SK-N-SH (cell line): ENCODE measurements at regions not wholly inside any gene's neighbourhood (a gene's known extent, or its start where the extent isn't known, plus 50 kb on each side); places are given as distances from the start of the nearest gene placed in this dataset.

Experiments
- CTCF ChIA-PET: fragments of 300-600, 350-600 bp; formaldehyde crosslinking; extraction: SDS; loops from one replicate; lab custom pipeline; 2021; lab: Yijun Ruan, JAX
- POLR2A ChIA-PET: fragments of 350-600 bp; sonication (Branson Sonifier 250); formaldehyde crosslinking; extraction: SDS; loops from one replicate; lab custom pipeline; 2020; ENCODE audit warnings: antibody characterized with exemption, inconsistent platforms; lab: Yijun Ruan, JAX
- DNase-seq: peaks from one replicate; pipeline ENCODE4 v3.0.0; 2012
- H2AFZ ChIP-seq: fragments of 200-600 bp; sonication (generic); 2 replicates; pipeline ENCODE4 v1.8.1; 2016; ENCODE audit warnings: antibody characterized with exemption, mild to moderate bottlenecking, low read depth
- H3F3A ChIP-seq: fragments of 200-600 bp; sonication (generic); replicated peaks from 2 replicates; pipeline ENCODE3; 2016; ENCODE audit warnings: antibody characterized with exemption, mild to moderate bottlenecking; ENCODE audit not compliant: insufficient read depth
- H3K27ac ChIP-seq, 2 experiments: fragments of 200-500 bp in 1 of 2; fragments of 200-600 bp in 1 of 2; sonication (Bioruptor generic) in 1 of 2; sonication (generic), shearing (Covaris generic) in 1 of 2; 2 replicates each; pipeline versions ENCODE4 v1.5.1 to v1.6.1; 2014 to 2016; ENCODE audit warnings: low read depth in 2 of 2, inconsistent platforms in 1 of 2, low read length in 1 of 2, mild to moderate bottlenecking in 1 of 2, mixed read lengths in 1 of 2
- H3K27me3 ChIP-seq: fragments of 200-600 bp; sonication (generic), shearing (Covaris generic); 2 replicates; pipeline ENCODE4 v1.6.1; 2016; ENCODE audit warnings: mixed run types; ENCODE audit not compliant: insufficient read depth
- H3K36me3 ChIP-seq, 2 experiments: fragments of 200-500 bp in 1 of 2; fragments of 200-600 bp in 1 of 2; sonication (Bioruptor generic) in 1 of 2; sonication (generic) in 1 of 2; replicated peaks in 1 of 2; 2 replicates each; pipeline versions ENCODE3 to v1.5.1; 2014 to 2016; ENCODE audit warnings: low read length in 1 of 2, mild to moderate bottlenecking in 1 of 2; ENCODE audit not compliant: insufficient read depth in 2 of 2, control insufficient read depth in 1 of 2
- H3K4me1 ChIP-seq, 2 experiments: fragments of 200-500 bp in 1 of 2; fragments of 200-600 bp in 1 of 2; sonication (Bioruptor generic) in 1 of 2; sonication (generic), shearing (Covaris generic) in 1 of 2; 2 replicates each; pipeline versions ENCODE4 v1.5.1 to v1.6.1; 2014 to 2016; ENCODE audit warnings: low read depth in 1 of 2, low read length in 1 of 2, mixed run types in 1 of 2; ENCODE audit not compliant: insufficient read depth in 2 of 2, control insufficient read depth in 1 of 2
- H3K4me2 ChIP-seq: fragments of 200-600 bp; sonication (generic), shearing (Covaris generic); 2 replicates; pipeline ENCODE4 v1.6.1; 2017; ENCODE audit warnings: mixed run types
- H3K4me3 ChIP-seq, 2 experiments: fragments of 200-500 bp in 1 of 2; fragments of 200-600 bp in 1 of 2; sonication (Bioruptor generic) in 1 of 2; sonication (generic), shearing (Covaris generic) in 1 of 2; 2 replicates each; pipeline versions ENCODE4 v1.5.1 to v1.8.1; 2014 to 2016; ENCODE audit warnings: low read depth in 2 of 2, inconsistent platforms in 1 of 2, low read length in 1 of 2, mild to moderate bottlenecking in 1 of 2, mixed read lengths in 1 of 2, moderate library complexity in 1 of 2
- H3K79me2 ChIP-seq: fragments of 200-600 bp; sonication (generic); 2 replicates; pipeline ENCODE4 v1.8.1; 2017; ENCODE audit warnings: mild to moderate bottlenecking; ENCODE audit not compliant: insufficient read depth
- H3K9ac ChIP-seq: fragments of 200-600 bp; sonication (generic); 2 replicates; pipeline ENCODE4 v1.6.1; 2017; ENCODE audit warnings: mixed run types
- H3K9me2 ChIP-seq: fragments of 200-600 bp; sonication (generic); 2 replicates; pipeline ENCODE4 v1.6.1; 2017; ENCODE audit warnings: mixed run types
- H3K9me3 ChIP-seq: fragments of 200-600 bp; sonication (generic); 2 replicates; pipeline ENCODE4 v1.6.1; 2017; ENCODE audit warnings: mixed run types, mild to moderate bottlenecking, moderate library complexity
- H4K20me1 ChIP-seq: fragments of 200-600 bp; sonication (generic); 2 replicates; pipeline ENCODE4 v1.6.1; 2017; ENCODE audit warnings: mild to moderate bottlenecking, mixed run types; ENCODE audit not compliant: insufficient read depth
- EP300 ChIP-seq, 2 experiments: IDR thresholded peaks; 2 replicates each; pipeline versions ENCODE4 v1.4.0 to v1.6.1; 2012; ENCODE audit warnings: borderline replicate concordance in 1 of 2, low read depth in 1 of 2, low read length in 1 of 2
- FOXM1 ChIP-seq: IDR thresholded peaks from 2 replicates; pipeline ENCODE4 v1.4.0; 2012; ENCODE audit warnings: low read depth, mild to moderate bottlenecking
- IRF3 ChIP-seq: fragments of 150-350 bp; IDR thresholded peaks from 2 replicates; pipeline ENCODE4 v1.6.1; 2016; ENCODE audit warnings: mild to moderate bottlenecking, low read depth, low read length
- JUND ChIP-seq: IDR thresholded peaks from 2 replicates; pipeline ENCODE4 v1.4.0; 2012
- MAX ChIP-seq: IDR thresholded peaks from 2 replicates; pipeline ENCODE4 v1.4.0; 2012; ENCODE audit warnings: low read depth
- MXI1 ChIP-seq: IDR thresholded peaks from 2 replicates; pipeline ENCODE4 v1.6.1; 2012; ENCODE audit warnings: mild to moderate bottlenecking, low read depth, low read length, improper control_type of control experiment
- NFIC ChIP-seq: IDR thresholded peaks from 2 replicates; pipeline ENCODE4 v1.4.0; 2012; ENCODE audit warnings: borderline replicate concordance
- POLR2AphosphoS5 ChIP-seq: IDR thresholded peaks from 2 replicates; pipeline ENCODE4 v1.6.1; 2012; ENCODE audit warnings: low read depth, low read length
- RAD21 ChIP-seq: IDR thresholded peaks from 2 replicates; pipeline ENCODE4 v1.6.1; 2012; ENCODE audit warnings: mild to moderate bottlenecking, low read length
- RXRA ChIP-seq: IDR thresholded peaks from 2 replicates; pipeline ENCODE4 v1.4.0; 2012; ENCODE audit warnings: low read depth, mild to moderate bottlenecking, borderline replicate concordance
- SIN3A ChIP-seq: IDR thresholded peaks from 2 replicates; pipeline ENCODE4 v1.6.1; 2012; ENCODE audit warnings: low read depth, mild to moderate bottlenecking, low read length, moderate library complexity, borderline replicate concordance
- SMC3 ChIP-seq: IDR thresholded peaks from 2 replicates; pipeline ENCODE4 v1.6.1; 2012; ENCODE audit warnings: low read depth, low read length, improper control_type of control experiment
- TEAD4 ChIP-seq: IDR thresholded peaks from 2 replicates; pipeline ENCODE4 v1.4.0; 2012; ENCODE audit warnings: mild to moderate bottlenecking, borderline replicate concordance; ENCODE audit not compliant: insufficient read depth
- USF2 ChIP-seq: fragments of 150-350 bp; IDR thresholded peaks from 2 replicates; pipeline ENCODE4 v1.6.1; 2017; ENCODE audit warnings: antibody characterized with exemption, low read length, low read depth, borderline replicate concordance
- YY1 ChIP-seq: IDR thresholded peaks from 2 replicates; pipeline ENCODE4 v1.4.0; 2012; ENCODE audit warnings: low read depth, mild to moderate bottlenecking
- WGBS: methylation state at CpG from one replicate; pipeline ENCODE4 v1.1.6; 2017; ENCODE audit warnings: low lambda C conversion rate; 5-methylcytosine and 5-hydroxymethylcytosine counted together
- TF ChIP-seq, protein P1 (sequence below): IDR thresholded peaks from 2 replicates; pipeline ENCODE4 v1.4.0; 2012; ENCODE audit warnings: low read depth, borderline replicate concordance
- TF ChIP-seq, protein P2 (sequence below): IDR thresholded peaks from 2 replicates; pipeline ENCODE4; 2012

- no peak for TF ChIP-seq SIN3A
- TF ChIP-seq, all 33 proteins: peak for 0
Observed at GRCh38 chr6:71114544-71114943, 157.7 kb upstream of the B3GAT2 start (continued).

- no peak overlapping the region for H3K27ac ChIP-seq
- no peaks in the 10 kb centered on the region; a peak in 1 of 4 replicates for H3K4me1 ChIP-seq
- DNase-seq, result no peak
- H3K4me3 ChIP-seq, result no peak overlapping the region
- H2AFZ ChIP-seq, result no peak overlapping the region
- H3K79me2 ChIP-seq, result no peaks in the 10 kb centered on the region
- TF ChIP-seq RAD21 (no peak), IRF3 (no peak), FOXM1 (no peak), NFIC (no peak), MXI1 (no peak), TEAD4 (no peak), MAX (no peak), YY1 (no peak), SMC3 (no peak), JUND (no peak)
- TF ChIP-seq, protein P1, sequence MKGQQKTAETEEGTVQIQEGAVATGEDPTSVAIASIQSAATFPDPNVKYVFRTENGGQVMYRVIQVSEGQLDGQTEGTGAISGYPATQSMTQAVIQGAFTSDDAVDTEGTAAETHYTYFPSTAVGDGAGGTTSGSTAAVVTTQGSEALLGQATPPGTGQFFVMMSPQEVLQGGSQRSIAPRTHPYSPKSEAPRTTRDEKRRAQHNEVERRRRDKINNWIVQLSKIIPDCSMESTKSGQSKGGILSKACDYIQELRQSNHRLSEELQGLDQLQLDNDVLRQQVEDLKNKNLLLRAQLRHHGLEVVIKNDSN, result no peak
- TF ChIP-seq, protein P2, sequence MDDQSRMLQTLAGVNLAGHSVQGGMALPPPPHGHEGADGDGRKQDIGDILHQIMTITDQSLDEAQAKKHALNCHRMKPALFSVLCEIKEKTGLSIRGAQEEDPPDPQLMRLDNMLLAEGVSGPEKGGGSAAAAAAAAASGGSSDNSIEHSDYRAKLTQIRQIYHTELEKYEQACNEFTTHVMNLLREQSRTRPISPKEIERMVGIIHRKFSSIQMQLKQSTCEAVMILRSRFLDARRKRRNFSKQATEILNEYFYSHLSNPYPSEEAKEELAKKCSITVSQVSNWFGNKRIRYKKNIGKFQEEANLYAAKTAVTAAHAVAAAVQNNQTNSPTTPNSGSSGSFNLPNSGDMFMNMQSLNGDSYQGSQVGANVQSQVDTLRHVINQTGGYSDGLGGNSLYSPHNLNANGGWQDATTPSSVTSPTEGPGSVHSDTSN, result no peak
- CTCF ChIA-PET, result no interaction called here
- H4K20me1 ChIP-seq, result no peaks in the 10 kb centered on the region
- no peaks in the 10 kb centered on the region for H3K9me2 ChIP-seq
- no peaks in the 10 kb centered on the region for H3F3A ChIP-seq
- POLR2A ChIA-PET, result no interaction called here
- peaks cover 6% of the 10 kb centered on the region; the same call in 1 of the 2 replicates for H3K9me3 ChIP-seq
- no peaks in the 10 kb centered on the region for H3K27me3 ChIP-seq
- H3K9ac ChIP-seq, result no peak overlapping the region
- no peaks in the 10 kb centered on the region for H3K36me3 ChIP-seq
- H3K4me2 ChIP-seq, result no peak overlapping the region
Observed at GRCh38 chr6:71114986-71115385, 158.1 kb upstream of the B3GAT2 start.

- H4K20me1 ChIP-seq, result no peaks in the 10 kb centered on the region
- H2AFZ ChIP-seq, result no peak overlapping the region
- H3K27ac ChIP-seq, result no peak overlapping the region
- no peak overlapping the region for H3K4me3 ChIP-seq
- H3K9ac ChIP-seq, result no peak overlapping the region
- H3K36me3 ChIP-seq, result no peaks in the 10 kb centered on the region
- H3K27me3 ChIP-seq, result no peaks in the 10 kb centered on the region
- H3K9me2 ChIP-seq, result no peaks in the 10 kb centered on the region
- H3K4me2 ChIP-seq, result no peak overlapping the region
- TF ChIP-seq POLR2AphosphoS5 (no peak), EP300 (IDR thresholded peaks at IDR 0.05; ENCODE audit: borderline replicate concordance in 1 of 2, low read depth in 1 of 2, low read length in 1 of 2) (no peak), FOXM1 (no peak), USF2 (no peak), MXI1 (no peak), TEAD4 (no peak), JUND (no peak), RXRA (no peak)
- TF ChIP-seq, protein P2, result no peak
- TF ChIP-seq, all 33 proteins: peak for 0
- H3K79me2 ChIP-seq, result no peaks in the 10 kb centered on the region
- WGBS, result 3% methylated on average over 1 of the region's 1 CpG
- no peaks in the 10 kb centered on the region for H3F3A ChIP-seq
- no peak for DNase-seq
- CTCF ChIA-PET, result interaction anchor here (1.2 kb wide), 1 partner anchor 212 kb away, joined by 3 read pairs; no protein-coding TSS in a partner anchor
- H3K4me1 ChIP-seq, result no peaks in the 10 kb centered on the region; a peak in 3 of 4 replicates
- POLR2A ChIA-PET, result no interaction called here
- peaks cover 6% of the 10 kb centered on the region; the same call in 1 of the 2 replicates for H3K9me3 ChIP-seq
Observed at GRCh38 chr6:71119560-71119959, 162.7 kb upstream of the B3GAT2 start.
